OCI-M1 (cell line): ENCODE measurements at regions not wholly inside any gene's neighbourhood (a gene's known extent, or its start where the extent isn't known, plus 50 kb on each side); places are given as distances from the start of the nearest gene placed in this dataset.
"Not testable (repeated sequence)": the region's sequence is repeated elsewhere in the genome, so short reads cannot be mapped to it uniquely, and the experiment has no call there.

Experiments
- DNase-seq: peaks from one replicate; lab custom pipeline; 2025; lab: John Stamatoyannopoulos, UW

DNA sequence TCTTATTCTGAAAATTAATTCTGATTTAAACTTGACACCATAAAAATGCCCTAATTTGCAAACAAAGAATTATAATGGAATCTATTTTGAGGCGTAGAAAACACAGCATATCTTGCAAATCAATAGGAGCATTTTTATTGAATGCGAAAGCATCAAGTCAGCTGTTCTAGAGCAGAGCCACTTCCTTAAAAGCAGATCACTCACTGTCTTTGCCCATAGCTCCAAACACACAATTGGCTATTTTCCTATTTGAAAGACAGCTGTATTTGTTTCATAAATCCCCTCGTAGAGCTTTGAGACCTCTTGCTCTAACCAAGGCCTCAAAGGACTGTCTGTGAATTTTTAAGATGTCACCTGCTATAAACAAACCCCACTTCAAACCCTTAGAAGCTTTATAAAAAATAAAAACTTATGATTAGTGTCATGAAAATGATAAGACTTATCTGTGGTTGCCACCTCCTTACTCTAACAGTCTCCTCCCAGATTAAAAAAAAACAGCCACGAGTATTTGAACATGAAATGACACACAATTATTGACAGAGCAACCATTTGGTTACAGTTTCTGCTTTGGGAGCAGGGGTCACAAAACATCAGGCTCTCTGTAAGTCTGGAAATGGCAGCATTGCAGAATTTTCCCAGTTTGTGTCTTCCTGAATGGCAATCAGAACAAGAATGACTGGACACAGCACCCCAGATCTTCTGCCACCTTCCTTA, 75.6 kb upstream of the RASEF start:
- peak; percentile 55 for DNase-seq

DNA sequence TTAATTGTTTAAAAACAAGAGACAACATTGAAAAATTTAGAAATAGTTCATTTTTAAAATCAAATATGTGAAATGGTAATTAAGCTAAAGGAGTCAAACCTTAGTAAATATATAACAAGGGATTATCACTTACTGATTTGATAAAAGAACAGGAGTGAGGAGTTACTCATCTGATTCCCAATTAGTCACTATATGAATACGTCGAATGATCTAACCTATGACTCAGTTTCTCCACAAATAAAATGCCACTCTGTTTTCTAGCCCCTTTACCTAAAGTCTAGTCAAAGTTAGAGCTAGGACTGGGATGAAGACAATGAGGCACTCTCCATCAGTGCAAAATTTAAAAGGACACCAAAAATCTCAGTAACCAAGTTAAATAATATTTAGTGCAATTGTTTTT, 70.4 kb upstream of the RASEF start:
- no peak for DNase-seq

DNA sequence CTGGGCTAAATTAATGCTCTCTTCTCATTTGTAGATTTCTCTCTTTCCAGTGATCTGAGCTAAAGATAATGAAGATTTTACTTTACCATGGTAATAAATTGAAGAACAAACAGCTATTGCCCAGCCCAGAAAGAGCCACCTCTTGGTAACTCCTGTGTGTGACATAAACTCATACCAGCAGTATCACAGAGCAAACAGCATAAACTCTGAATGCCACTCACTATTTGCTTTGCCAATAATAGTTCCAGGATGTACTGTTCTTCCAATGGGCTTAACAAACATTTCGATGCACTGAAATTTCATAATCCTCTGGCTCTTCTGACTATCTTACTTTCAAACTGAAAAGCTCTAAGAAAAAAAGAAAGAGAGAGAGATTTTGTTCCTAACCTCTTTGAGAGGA, 69.8 kb upstream of the RASEF start:
- DNase-seq = no peak

DNA sequence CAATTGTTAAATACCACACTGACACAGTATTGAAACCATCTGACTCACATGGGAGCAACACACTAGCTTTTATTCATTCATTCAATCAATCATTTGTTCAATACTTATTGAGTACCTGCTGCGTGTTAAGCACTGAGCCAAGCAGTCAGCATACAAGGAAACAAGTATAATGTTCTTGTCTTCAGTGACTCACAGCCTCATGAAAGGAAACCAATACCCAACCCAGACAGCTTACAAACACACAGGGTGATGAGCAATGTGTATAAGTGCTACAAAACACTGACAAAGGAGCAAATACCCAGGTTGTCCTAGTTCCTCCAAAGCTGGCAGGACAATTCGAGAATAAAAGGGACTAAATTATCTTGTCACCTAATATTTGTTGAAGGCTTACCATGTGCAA, 67.6 kb upstream of the RASEF start:
- DNase-seq = no peak

DNA sequence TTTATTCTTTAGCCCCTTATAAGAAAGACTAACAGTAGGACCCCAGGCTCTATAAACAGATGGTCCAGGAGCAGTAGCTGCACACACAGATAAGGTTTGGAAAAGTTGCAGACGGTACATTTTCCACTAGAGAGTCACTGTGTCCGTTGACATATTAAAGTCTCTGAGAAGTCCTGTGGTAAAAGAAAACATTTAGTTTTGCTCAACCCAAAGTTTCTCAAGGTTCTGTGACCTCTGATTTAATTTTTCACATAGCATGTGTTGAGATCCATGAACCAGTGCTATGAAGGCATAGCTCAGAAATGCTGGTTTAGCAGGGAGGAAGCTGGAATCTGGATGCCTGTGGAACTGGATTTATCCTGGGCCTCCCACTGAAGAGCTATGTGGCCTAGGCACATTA, 62.7 kb upstream of the RASEF start:
- DNase-seq = no peak

DNA sequence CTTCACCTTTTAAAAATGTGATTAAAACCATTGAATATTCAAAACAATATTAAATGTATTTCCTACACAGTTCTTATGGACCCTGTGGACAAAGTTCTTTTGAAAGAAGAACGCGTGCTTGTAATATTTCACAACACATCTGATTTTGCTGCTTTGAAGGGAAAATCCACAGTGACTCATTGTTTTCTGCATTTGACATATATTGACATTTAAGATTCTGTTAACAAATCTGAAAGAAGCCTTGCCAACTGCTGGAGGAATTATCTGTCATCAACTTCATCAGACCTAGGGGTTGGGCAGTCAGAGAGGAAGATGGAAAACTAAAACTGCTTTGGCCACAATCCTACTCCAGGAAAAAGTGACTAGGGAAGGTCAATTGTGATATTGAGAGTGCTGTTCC, 56.9 kb upstream of the RASEF start:
- no peak for DNase-seq

DNA sequence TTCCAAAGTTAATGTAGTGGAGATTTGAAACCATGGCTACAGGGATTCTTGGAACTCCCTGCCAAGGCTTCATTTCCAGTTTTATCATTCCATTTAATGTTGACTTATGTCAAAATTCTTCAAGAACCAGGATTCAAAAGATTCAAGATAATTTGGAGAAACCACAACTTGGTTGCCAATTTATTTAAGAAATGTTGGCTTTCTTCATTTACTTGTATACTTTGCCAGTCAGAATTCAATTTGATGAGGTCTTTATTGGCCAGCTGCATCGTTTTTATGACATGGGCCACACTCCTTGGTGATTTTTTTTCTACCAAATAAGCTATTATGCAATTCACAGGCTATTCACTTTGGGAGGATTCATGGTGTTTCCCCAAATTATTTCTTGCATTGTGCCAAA, 53.1 kb upstream of the RASEF start:
- no peak for DNase-seq

DNA sequence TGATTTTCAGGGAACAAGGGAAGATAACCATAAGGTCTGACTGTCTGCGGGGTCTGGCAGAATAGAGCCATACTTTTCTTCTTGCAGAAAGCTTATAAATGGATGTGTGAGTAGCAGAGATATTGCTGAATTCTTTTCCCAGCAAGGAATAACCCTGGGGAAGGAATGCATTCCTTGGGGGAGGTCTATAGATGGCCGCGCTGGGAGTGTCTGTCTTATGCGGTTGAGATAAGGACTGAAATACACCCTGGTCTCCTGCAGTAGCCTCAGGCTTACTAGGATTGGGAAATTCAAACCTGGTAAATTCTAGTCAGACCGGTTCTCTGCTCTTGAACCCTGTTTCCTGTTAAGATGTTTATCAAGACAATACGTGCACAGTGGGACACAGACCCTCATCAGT, 50.5 kb upstream of the RASEF start:
- DNase-seq = not testable (repeated sequence)
